Neural progenitor cell (in vitro differentiated cells): ENCODE measurements at regions not wholly inside any gene's neighbourhood (a gene's known extent, or its start where the extent isn't known, plus 50 kb on each side); places are given as distances from the start of the nearest gene placed in this dataset.

Source experiments
- DNase-seq: peaks from one replicate; pipeline ENCODE4 v3.0.0-alpha.2; 2016; ENCODE audit warnings: low spot score
- H2AFZ ChIP-seq: fragments of 200-600 bp; sonication (generic); replicated peaks from 2 replicates; pipeline ENCODE4 v1.6.1; 2016; ENCODE audit warnings: antibody characterized with exemption
- H3F3A ChIP-seq: fragments of 200-600 bp; sonication (generic); 2 replicates; pipeline ENCODE4 v1.6.1; 2016; ENCODE audit warnings: antibody characterized with exemption, low read depth
- H3K27ac ChIP-seq: fragments of 200-600 bp; sonication (generic); 2 replicates; pipeline ENCODE4 v1.5.1; 2016; ENCODE audit warnings: mild to moderate bottlenecking
- H3K27me3 ChIP-seq: fragments of 200-600 bp; sonication (generic); 2 replicates; pipeline ENCODE4 v1.6.1; 2016; ENCODE audit warnings: mild to moderate bottlenecking, moderate library complexity
- H3K36me3 ChIP-seq: fragments of 200-600 bp; sonication (generic); 2 replicates; pipeline ENCODE4 v1.5.1; 2016
- H3K4me1 ChIP-seq: fragments of 200-600 bp; sonication (generic); 2 replicates; pipeline ENCODE4 v1.6.1; 2016; ENCODE audit warnings: mixed run types
- H3K4me2 ChIP-seq: fragments of 200-600 bp; sonication (generic); 2 replicates; pipeline ENCODE4 v1.6.1; 2016
- H3K4me3 ChIP-seq: fragments of 200-600 bp; sonication (generic); 2 replicates; pipeline ENCODE4 v1.5.1; 2016
- H3K79me2 ChIP-seq: fragments of 200-600 bp; sonication (generic); 2 replicates; pipeline ENCODE4 v1.6.1; 2016; ENCODE audit warnings: low read depth
- H3K9ac ChIP-seq: fragments of 200-600 bp; sonication (generic); 2 replicates; pipeline ENCODE4 v1.6.1; 2016
- H3K9me3 ChIP-seq: fragments of 200-600 bp; sonication (generic); 2 replicates; pipeline ENCODE4 v1.5.1; 2016; ENCODE audit warnings: low read depth
- H4K20me1 ChIP-seq: fragments of 200-600 bp; sonication (generic); 2 replicates; pipeline ENCODE4 v1.6.1; 2016; ENCODE audit warnings: low read depth
- H3K27ac Mint-ChIP-seq: 3 replicates; pipeline ENCODE4 v1.8.0; 2021; ENCODE audit warnings: mixed read lengths
- H3K27me3 Mint-ChIP-seq: 2 replicates; pipeline ENCODE4 v1.8.0; 2022; ENCODE audit warnings: low read depth, mild to moderate bottlenecking, inconsistent platforms, moderate library complexity, mixed read lengths; ENCODE audit not compliant: insufficient read depth
- H3K36me3 Mint-ChIP-seq: 3 replicates; pipeline ENCODE4 v1.8.0; 2021; ENCODE audit warnings: mixed read lengths
- H3K4me1 Mint-ChIP-seq: 3 replicates; pipeline ENCODE4 v1.8.0; 2021; ENCODE audit warnings: mixed read lengths
- H3K4me3 Mint-ChIP-seq: 3 replicates; pipeline ENCODE4 v1.8.0; 2021; ENCODE audit warnings: mild to moderate bottlenecking, moderate library complexity, mixed read lengths
- H3K9me3 Mint-ChIP-seq: 3 replicates; pipeline ENCODE4 v1.8.0; 2020; ENCODE audit warnings: mixed read lengths
- CTCF ChIP-seq: fragments of 200-600 bp; sonication (generic); IDR thresholded peaks from 2 replicates; pipeline ENCODE4 v1.5.1; 2017; ENCODE audit warnings: antibody characterized with exemption, mild to moderate bottlenecking
- EZH2 ChIP-seq: fragments of 200-600 bp; sonication (generic); IDR thresholded peaks from 2 replicates; pipeline ENCODE4 v1.6.1; 2017; ENCODE audit warnings: antibody characterized with exemption, mild to moderate bottlenecking, moderate library complexity
- EZH2phosphoT487 ChIP-seq: fragments of 200-600 bp; sonication (generic); IDR thresholded peaks from 2 replicates; pipeline ENCODE4 v1.6.1; 2017; ENCODE audit warnings: antibody characterized with exemption

GRCh38 chr5:23353286-23353685 is 154.1 kb upstream of the PRDM9 start:
- Histone ChIP-seq H3K4me3 (no peak overlapping the region), H3K27ac (no peak overlapping the region), H3K4me1 (no peaks in the 10 kb centered on the region), H3K36me3 (no peaks in the 10 kb centered on the region), H3K4me2 (no peak overlapping the region), H3F3A (no peaks in the 10 kb centered on the region), H4K20me1 (no peaks in the 10 kb centered on the region), H3K9me3 (no peaks in the 10 kb centered on the region), H3K9ac (no peak overlapping the region), H2AFZ (no peak overlapping the region), H3K27me3 (no peaks in the 10 kb centered on the region), H3K79me2 (no peaks in the 10 kb centered on the region)
- no peaks in the 10 kb centered on the region for H3K36me3 Mint-ChIP-seq
- no peak for DNase-seq
- H3K27me3 Mint-ChIP-seq, result peaks cover 4% of the 10 kb centered on the region
- H3K9me3 Mint-ChIP-seq, result no peaks in the 10 kb centered on the region
- TF ChIP-seq EZH2 (no peak), EZH2phosphoT487 (no peak), CTCF (no peak)
- no peak overlapping the region for H3K4me3 Mint-ChIP-seq
- H3K4me1 Mint-ChIP-seq, result no peaks in the 10 kb centered on the region
- no peak overlapping the region for H3K27ac Mint-ChIP-seq

GRCh38 chr5:23352446-23352845 is 155.0 kb upstream of the PRDM9 start:
- Histone ChIP-seq H3K4me2 (no peak overlapping the region), H3K36me3 (no peaks in the 10 kb centered on the region), H3K27ac (no peak overlapping the region), H3K4me1 (no peaks in the 10 kb centered on the region), H4K20me1 (no peaks in the 10 kb centered on the region), H3K27me3 (no peaks in the 10 kb centered on the region), H3K9ac (no peak overlapping the region), H3K4me3 (no peak overlapping the region), H2AFZ (no peak overlapping the region), H3F3A (no peaks in the 10 kb centered on the region), H3K9me3 (no peaks in the 10 kb centered on the region), H3K79me2 (no peaks in the 10 kb centered on the region)
- Mint-ChIP-seq H3K36me3 (no peaks in the 10 kb centered on the region), H3K4me3 (no peak overlapping the region), H3K27ac (no peak overlapping the region), H3K9me3 (no peaks in the 10 kb centered on the region), H3K4me1 (no peaks in the 10 kb centered on the region), H3K27me3 (peaks cover 4% of the 10 kb centered on the region)
- peak; percentile 60 for DNase-seq
- peak; percentile 57 for TF ChIP-seq CTCF
- no peak for TF ChIP-seq EZH2
- TF ChIP-seq EZH2phosphoT487, result no peak

- H3K9me3 Mint-ChIP-seq, result no peaks in the 10 kb centered on the region
- no peaks in the 10 kb centered on the region for H3K36me3 ChIP-seq
- no peaks in the 10 kb centered on the region for H4K20me1 ChIP-seq
- no peaks in the 10 kb centered on the region for H3K79me2 ChIP-seq
- no peaks in the 10 kb centered on the region for H3K36me3 Mint-ChIP-seq
- no peak for TF ChIP-seq CTCF
- TF ChIP-seq EZH2, result no peak
- TF ChIP-seq EZH2phosphoT487, result no peak
- no peaks in the 10 kb centered on the region for H3K4me1 Mint-ChIP-seq
- DNase-seq, result no peak
- H3F3A ChIP-seq, result no peaks in the 10 kb centered on the region
- no peak overlapping the region for H3K27ac ChIP-seq
- H3K27ac Mint-ChIP-seq, result no peak overlapping the region
- H3K4me1 ChIP-seq, result no peaks in the 10 kb centered on the region
- no peak overlapping the region for H3K9ac ChIP-seq
- H3K27me3 Mint-ChIP-seq, result no peaks in the 10 kb centered on the region
- H3K4me3 Mint-ChIP-seq, result no peak overlapping the region
- H2AFZ ChIP-seq, result no peak overlapping the region
- H3K4me2 ChIP-seq, result no peak overlapping the region
- H3K4me3 ChIP-seq, result no peak overlapping the region
- no peaks in the 10 kb centered on the region for H3K9me3 ChIP-seq
- no peaks in the 10 kb centered on the region for H3K27me3 ChIP-seq
These were observed 164.3 kb upstream of the PRDM9 start for GRCh38 chr5:23343121-23343520.
